ENCODE measurements at regions not wholly inside any gene's neighbourhood (a gene's known extent, or its start where the extent isn't known, plus 50 kb on each side); places are given as distances from the start of the nearest gene placed in this dataset.
A peak's percentile ranks its signal among the peaks of the same experiment; 100 is the strongest.

DNA sequence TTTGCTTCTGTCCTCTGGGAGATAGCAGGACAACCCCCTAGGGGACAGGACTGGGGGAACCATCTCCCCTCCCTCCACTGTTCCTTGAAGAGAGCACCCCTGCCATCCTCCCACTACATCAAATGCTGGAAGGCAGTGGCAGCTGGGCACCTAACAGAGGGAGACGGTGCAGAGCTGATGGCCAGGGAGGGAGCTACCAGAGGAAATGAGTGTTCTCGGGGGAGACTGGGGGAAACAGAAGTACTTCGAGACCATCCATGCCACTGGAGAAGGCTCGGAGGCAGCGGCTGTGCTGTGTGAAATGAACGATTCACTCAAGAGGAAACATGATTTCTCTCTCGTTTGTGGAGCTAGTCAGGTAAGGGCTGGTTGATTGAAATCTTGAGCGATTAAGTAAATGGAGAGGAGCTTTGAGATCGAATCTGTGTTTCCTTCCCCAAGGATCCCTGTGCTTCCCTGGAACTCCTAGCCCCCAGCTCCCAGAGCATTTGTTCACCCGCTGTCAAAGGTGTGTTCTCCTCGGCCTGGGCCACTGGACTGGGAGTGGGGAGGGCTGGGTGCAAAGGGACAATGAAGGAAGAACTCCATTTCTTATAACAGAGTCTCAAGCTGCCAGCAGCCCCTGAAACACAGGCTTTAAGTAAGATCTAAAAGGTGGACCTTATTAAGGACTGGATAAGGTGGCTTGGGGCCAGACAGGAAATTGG, 261.3 kb upstream of the MOCS1 start:
- H3K4me2 ChIP-seq, result peak overlapping the region in 9 of 11 experiments; percentile 31 to 82 (median 65); a peak in 19 of 22 replicates
- H3K9ac ChIP-seq, result no peak overlapping the region
- TF ChIP-seq Cebpa-rat (IDR thresholded peaks at IDR 0.05), result no peak
- H4K20me1 ChIP-seq, result no peaks in the 10 kb centered on the region
- no peaks in the 10 kb centered on the region for H3K36me3 ChIP-seq
- peak overlapping the region in 1 of 11 experiments; percentile 21; a peak in 1 of 22 replicates for H3K27ac ChIP-seq
- H3K4me1 ChIP-seq, result peaks cover 0 to 52% (median 46%) of the 10 kb centered on the region in 10 experiments; a peak in 17 of 20 replicates
- 0 out of 22 replicates have a peak, but pooled peaks cover 0 to 2% (median 0%) of the 10 kb centered on the region in 11 experiments for H3K9me3 ChIP-seq (replicated peaks in 1 of 11)
- H3K4me3 ChIP-seq, result no peak overlapping the region
- no peaks in the 10 kb centered on the region for H3K27me3 ChIP-seq

- Histone ChIP-seq H4K20me1 (no peaks in the 10 kb centered on the region), H3K4me3 (no peak overlapping the region), H3K27ac (0 out of 22 replicates have a peak overlapping the region, but pooled peaks of 1 of the 11 experiments have one; percentile 21), H3K36me3 (no peaks in the 10 kb centered on the region), H3K4me1 (peaks cover 0 to 52% (median 46%) of the 10 kb centered on the region in 10 experiments; a peak in 17 of 20 replicates), H3K9me3 (replicated peaks in 1 of 11) (no peaks in the 10 kb centered on the region), H3K9ac (no peak overlapping the region; a peak in 1 of 22 replicates), H3K4me2 (peak overlapping the region in 9 of 11 experiments; percentile 20 to 82 (median 65); a peak in 17 of 22 replicates), H3K27me3 (no peaks in the 10 kb centered on the region)
- no peak for TF ChIP-seq Cebpa-rat (IDR thresholded peaks at IDR 0.05)
Measured at GRCh38 chr6:40194447-40195170, 260.3 kb upstream of the MOCS1 start.

- Histone ChIP-seq H3K9me3 (replicated peaks in 1 of 11) (peaks cover 0 to 7% (median 0%) of the 10 kb centered on the region in 11 experiments; a peak in 1 of 22 replicates), H4K20me1 (no peaks in the 10 kb centered on the region), H3K9ac (no peak overlapping the region), H3K4me3 (no peak overlapping the region), H3K27me3 (no peaks in the 10 kb centered on the region), H3K27ac (no peak overlapping the region), H3K4me1 (peaks cover 0 to 52% (median 46%) of the 10 kb centered on the region in 10 experiments; a peak in 17 of 20 replicates), H3K36me3 (no peaks in the 10 kb centered on the region), H3K4me2 (peak overlapping the region in 9 of 11 experiments; percentile 27 to 82 (median 65); a peak in 20 of 22 replicates)
- TF ChIP-seq Cebpa-rat (IDR thresholded peaks at IDR 0.05), result no peak
Measured at GRCh38 chr6:40192516-40192915, 258.3 kb upstream of the MOCS1 start.

GRCh38 chr6:40188931-40189330, 254.7 kb upstream of the MOCS1 start:
- Histone ChIP-seq H3K27ac (no peak overlapping the region), H3K36me3 (no peaks in the 10 kb centered on the region; a peak in 1 of 22 replicates), H3K4me3 (no peak overlapping the region), H3K9ac (no peak overlapping the region), H3K4me1 (peaks cover 0 to 23% (median 21%) of the 10 kb centered on the region in 10 experiments; a peak in 17 of 20 replicates), H4K20me1 (no peaks in the 10 kb centered on the region), H3K9me3 (replicated peaks in 1 of 11) (peaks cover 9 to 28% (median 16%) of the 10 kb centered on the region in 11 experiments), H3K27me3 (no peaks in the 10 kb centered on the region), H3K4me2 (no peak overlapping the region)
- TF ChIP-seq Cebpa-rat (IDR thresholded peaks at IDR 0.05), result no peak

DNA sequence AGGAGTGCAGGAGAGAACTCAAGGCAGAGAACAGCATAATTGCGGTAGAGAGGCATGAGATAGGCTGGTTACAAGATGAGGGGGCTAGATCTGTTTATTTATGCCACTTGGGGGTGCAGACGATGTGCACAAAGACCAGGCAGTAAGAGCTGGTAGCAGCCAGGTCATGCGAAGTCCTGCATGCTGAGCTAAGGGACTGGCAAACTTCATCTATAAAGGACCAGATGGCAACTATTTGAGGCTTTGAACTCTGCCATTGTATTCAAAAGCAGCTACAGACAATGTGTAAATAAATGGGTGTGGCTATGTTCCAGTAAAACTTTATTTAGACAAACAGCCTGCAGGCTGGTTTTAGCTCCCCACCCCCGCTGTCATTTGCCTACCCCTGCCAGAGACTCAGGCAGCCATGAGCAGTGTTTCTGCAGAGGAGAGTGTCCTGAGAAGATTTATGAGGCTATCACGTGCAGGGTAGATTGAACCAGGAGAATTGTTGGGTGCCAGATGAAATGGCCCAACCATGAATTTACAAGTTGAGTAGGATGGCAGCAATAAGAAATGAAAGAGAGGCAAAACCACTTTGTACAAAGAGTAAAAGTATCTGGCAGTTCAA, 253.4 kb upstream of the MOCS1 start:
- H3K9ac ChIP-seq, result no peak overlapping the region
- H3K4me2 ChIP-seq, result no peak overlapping the region
- TF ChIP-seq Cebpa-rat (IDR thresholded peaks at IDR 0.05), result no peak
- no peaks in the 10 kb centered on the region; a peak in 1 of 22 replicates for H3K36me3 ChIP-seq
- H3K4me1 ChIP-seq, result peaks cover 0 to 10% (median 8%) of the 10 kb centered on the region in 10 experiments; a peak in 15 of 20 replicates
- no peaks in the 10 kb centered on the region for H3K27me3 ChIP-seq
- H3K27ac ChIP-seq, result no peak overlapping the region
- no peak overlapping the region for H3K4me3 ChIP-seq
- H4K20me1 ChIP-seq, result no peaks in the 10 kb centered on the region
- H3K9me3 ChIP-seq (replicated peaks in 1 of 11), result peaks cover 22 to 41% (median 28%) of the 10 kb centered on the region in 11 experiments

DNA sequence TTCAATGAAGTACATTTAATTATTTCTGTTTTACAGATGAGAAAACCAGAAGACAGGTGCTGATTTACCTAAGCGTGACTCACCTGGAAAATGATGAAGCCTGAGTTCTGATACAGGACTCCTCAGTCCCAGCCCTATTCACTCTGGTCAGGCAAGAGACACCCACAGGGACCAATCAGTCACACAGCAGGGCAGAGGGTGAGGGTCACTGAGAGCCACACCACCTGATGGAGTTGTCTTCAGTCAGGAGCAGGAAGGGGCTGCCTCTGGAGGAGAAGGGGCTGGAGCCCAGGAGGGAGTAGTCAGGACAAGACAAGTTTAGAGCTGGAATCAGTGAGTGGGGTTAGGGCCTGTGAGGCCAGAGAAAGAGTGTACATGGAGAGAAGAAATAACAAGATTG, 251.2 kb upstream of the MOCS1 start:
- H3K36me3 ChIP-seq, result no peaks in the 10 kb centered on the region; a peak in 1 of 22 replicates
- no peak for TF ChIP-seq Cebpa-rat (IDR thresholded peaks at IDR 0.05)

DNA sequence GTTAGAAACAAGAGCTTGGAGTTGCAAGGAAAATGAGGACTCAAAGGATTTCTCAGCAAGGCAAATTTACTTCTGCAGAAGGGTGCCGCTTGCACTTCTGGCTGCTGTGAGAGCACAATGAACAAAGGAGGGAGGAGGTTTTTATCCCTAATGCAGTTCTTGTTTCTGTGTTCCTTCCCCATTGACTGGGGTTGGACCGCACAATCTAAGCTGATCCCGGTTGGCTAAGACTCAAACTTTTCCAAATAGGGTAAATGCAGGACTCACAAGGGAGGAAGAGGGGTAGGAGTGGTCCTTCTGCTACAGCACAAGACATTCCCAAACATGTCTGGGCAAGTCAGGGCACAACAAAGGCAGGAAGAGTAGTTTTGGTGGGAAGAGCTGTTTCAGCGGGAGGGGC, 249.6 kb upstream of the MOCS1 start:
- Histone ChIP-seq H3K36me3 (no peaks in the 10 kb centered on the region; a peak in 1 of 22 replicates), H3K4me1 (no peaks in the 10 kb centered on the region), H3K27me3 (no peaks in the 10 kb centered on the region; a peak in 1 of 22 replicates), H3K4me3 (no peak overlapping the region), H3K9ac (no peak overlapping the region), H3K9me3 (replicated peaks in 1 of 11) (peaks cover 26 to 56% (median 34%) of the 10 kb centered on the region in 11 experiments), H3K4me2 (no peak overlapping the region), H3K27ac (no peak overlapping the region), H4K20me1 (no peaks in the 10 kb centered on the region)
- TF ChIP-seq Cebpa-rat (IDR thresholded peaks at IDR 0.05), result no peak

More for the DNA sequence above, 251.2 kb upstream of the MOCS1 start:
- Histone ChIP-seq H3K27ac (no peak overlapping the region), H3K9me3 (replicated peaks in 1 of 11) (peaks cover 26 to 56% (median 34%) of the 10 kb centered on the region in 11 experiments), H3K9ac (no peak overlapping the region), H3K4me1 (no peaks in the 10 kb centered on the region), H3K4me3 (no peak overlapping the region), H3K4me2 (no peak overlapping the region), H3K27me3 (no peaks in the 10 kb centered on the region; a peak in 1 of 22 replicates), H4K20me1 (no peaks in the 10 kb centered on the region)

DNA sequence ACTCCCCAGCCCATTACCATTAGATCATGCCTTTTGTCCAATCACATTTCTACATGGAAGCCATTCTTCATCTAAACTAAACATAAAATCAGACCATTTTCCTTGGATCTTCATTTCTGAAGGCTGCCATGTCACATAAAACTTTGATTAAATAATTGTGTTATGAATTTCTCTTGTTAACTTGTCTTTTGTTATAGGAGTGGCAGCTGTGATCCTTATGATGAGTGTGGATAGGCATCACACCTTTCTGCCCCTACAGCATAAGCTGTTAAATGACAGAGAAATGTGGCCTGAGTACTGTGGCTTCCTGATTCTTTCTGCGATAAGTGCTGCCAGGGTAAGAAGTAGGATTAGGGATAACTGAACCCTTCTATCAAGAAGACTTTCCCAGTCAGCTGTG, 247.1 kb upstream of the MOCS1 start:
- Histone ChIP-seq H3K27me3 (no peaks in the 10 kb centered on the region; a peak in 1 of 22 replicates), H3K4me2 (no peak overlapping the region)
- TF ChIP-seq Cebpa-rat (IDR thresholded peaks at IDR 0.05), result no peak

DNA sequence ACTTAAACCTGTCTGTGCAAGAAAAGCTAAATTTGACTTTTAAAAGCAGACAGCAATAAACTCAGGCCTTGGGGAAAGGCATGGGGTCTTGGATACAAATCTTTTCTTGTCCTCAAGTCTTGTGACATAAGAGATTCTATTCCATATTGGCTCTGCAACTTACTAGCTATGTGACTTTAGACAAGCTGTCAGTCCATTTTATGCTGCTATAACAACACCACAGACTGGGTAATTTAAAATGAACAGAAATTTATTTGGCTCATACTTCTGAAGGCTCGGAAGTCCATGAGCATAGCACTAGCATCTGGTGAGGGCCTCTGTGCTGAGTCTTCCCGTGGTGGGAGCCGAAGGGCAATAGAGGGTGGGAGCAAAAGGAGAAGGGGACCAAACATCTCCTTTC, 246.0 kb upstream of the MOCS1 start:
- H3K36me3 ChIP-seq, result no peaks in the 10 kb centered on the region; a peak in 1 of 22 replicates
- no peak overlapping the region for H3K4me2 ChIP-seq
- TF ChIP-seq Cebpa-rat (IDR thresholded peaks at IDR 0.05), result no peak

More for the DNA sequence above, 247.1 kb upstream of the MOCS1 start:
- H3K27ac ChIP-seq, result no peak overlapping the region
- H3K9me3 ChIP-seq (replicated peaks in 1 of 11), result peaks cover 26 to 71% (median 37%) of the 10 kb centered on the region in 11 experiments
- no peak overlapping the region for H3K9ac ChIP-seq
- no peaks in the 10 kb centered on the region for H4K20me1 ChIP-seq
- H3K4me3 ChIP-seq, result no peak overlapping the region
- H3K36me3 ChIP-seq, result no peaks in the 10 kb centered on the region; a peak in 1 of 22 replicates
- H3K4me1 ChIP-seq, result no peaks in the 10 kb centered on the region

More for the DNA sequence above, 246.0 kb upstream of the MOCS1 start:
- no peak overlapping the region for H3K27ac ChIP-seq
- peaks cover 23 to 71% (median 31%) of the 10 kb centered on the region in 11 experiments for H3K9me3 ChIP-seq (replicated peaks in 1 of 11)
- no peak overlapping the region for H3K4me3 ChIP-seq
- H3K4me1 ChIP-seq, result no peaks in the 10 kb centered on the region
- H3K9ac ChIP-seq, result no peak overlapping the region
- no peaks in the 10 kb centered on the region for H4K20me1 ChIP-seq
- H3K27me3 ChIP-seq, result no peaks in the 10 kb centered on the region; a peak in 1 of 22 replicates

Data from BLaER1 treated with 17β-estradiol and CSF1 and Interleukin-3, amounts not matched to agents 10 nM and 100 nM (cell line).